ENCODE measurements at regions not wholly inside any gene's neighbourhood (a gene's known extent, or its start where the extent isn't known, plus 50 kb on each side); places are given as distances from the start of the nearest gene placed in this dataset.

- ChIA-PET POLR2A (no interaction called here), CTCF (no interaction called here)
- DNase-seq, result no peak
- no peak for ATAC-seq
- Mint-ChIP-seq H3K4me1 (no peaks in the 10 kb centered on the region), H3K4me3 (no peak overlapping the region), H3K27ac (no peak overlapping the region), H3K36me3 (peaks cover 0 to 9% (median 0%) of the 10 kb centered on the region in 5 donors), H3K27me3 (peaks cover 0 to 39% (median 7%) of the 10 kb centered on the region in 5 donors), H3K9me3 (peaks cover 2 to 50% (median 9%) of the 10 kb centered on the region in 11 donors)
- peaks cover 0 to 5% (median 0%) of the 10 kb centered on the region in 3 experiments for H3K9me3 ChIP-seq (ENCODE audit: control insufficient read depth in 2 of 3, low read length in 3 of 3)
- intact Hi-C loops (cut with micrococcal nuclease), result no loop called here
- no peaks in the 10 kb centered on the region for H3K27me3 ChIP-seq (ENCODE audit: control insufficient read depth in 2 of 2, insufficient read depth in 2 of 2, low read length in 2 of 2)
- H3K27ac ChIP-seq (ENCODE audit: low read depth, low read length), result no peak overlapping the region
- no peaks in the 10 kb centered on the region for H3K36me3 ChIP-seq (ENCODE audit: control insufficient read depth in 2 of 3, insufficient read depth in 3 of 3, low read length in 3 of 3)
- no peak overlapping the region for H3K4me3 ChIP-seq (ENCODE audit: low read length)
- no peaks in the 10 kb centered on the region for H3K4me1 ChIP-seq (ENCODE audit: control insufficient read depth in 2 of 2, insufficient read depth in 2 of 2, low read length in 2 of 2)
Observed at GRCh38 chr2:118599141-118599540, 248.3 kb downstream of the EN1 start.

- DNase-seq (no peak), ATAC-seq (no peak)
- Histone ChIP-seq H3K9me3 (ENCODE audit: control insufficient read depth in 2 of 3, low read length in 3 of 3) (peaks cover 0 to 5% (median 0%) of the 10 kb centered on the region in 3 experiments), H3K4me1 (ENCODE audit: control insufficient read depth in 2 of 2, insufficient read depth in 2 of 2, low read length in 2 of 2) (no peaks in the 10 kb centered on the region), H3K36me3 (ENCODE audit: control insufficient read depth in 2 of 3, insufficient read depth in 3 of 3, low read length in 3 of 3) (no peaks in the 10 kb centered on the region), H3K27me3 (ENCODE audit: control insufficient read depth in 2 of 2, insufficient read depth in 2 of 2, low read length in 2 of 2) (no peaks in the 10 kb centered on the region), H3K27ac (ENCODE audit: low read depth, low read length) (no peak overlapping the region), H3K4me3 (ENCODE audit: low read length) (no peak overlapping the region)
- Mint-ChIP-seq H3K4me1 (no peaks in the 10 kb centered on the region), H3K4me3 (no peak overlapping the region), H3K36me3 (peaks cover 0 to 5% (median 0%) of the 10 kb centered on the region in 5 donors), H3K27ac (no peak overlapping the region), H3K9me3 (peaks cover under 1 to 44% (median 8%) of the 10 kb centered on the region in 11 donors), H3K27me3 (peaks cover 0 to 34% (median 10%) of the 10 kb centered on the region in 5 donors)
- intact Hi-C loops (cut with micrococcal nuclease), result no loop called here
- ChIA-PET CTCF (no interaction called here), POLR2A (no interaction called here)
Observed at GRCh38 chr2:118596620-118597019, 250.8 kb downstream of the EN1 start.

- ATAC-seq, result no peak
- Histone ChIP-seq H3K4me3 (ENCODE audit: low read length) (no peak overlapping the region), H3K36me3 (ENCODE audit: control insufficient read depth in 2 of 3, insufficient read depth in 3 of 3, low read length in 3 of 3) (no peaks in the 10 kb centered on the region), H3K4me1 (ENCODE audit: control insufficient read depth in 2 of 2, insufficient read depth in 2 of 2, low read length in 2 of 2) (no peaks in the 10 kb centered on the region), H3K9me3 (ENCODE audit: control insufficient read depth in 2 of 3, low read length in 3 of 3) (no peaks in the 10 kb centered on the region), H3K27me3 (ENCODE audit: control insufficient read depth in 2 of 2, insufficient read depth in 2 of 2, low read length in 2 of 2) (no peaks in the 10 kb centered on the region), H3K27ac (ENCODE audit: low read depth, low read length) (no peak overlapping the region)
- Mint-ChIP-seq H3K27ac (no peak overlapping the region), H3K36me3 (no peaks in the 10 kb centered on the region), H3K9me3 (peaks cover 0 to 12% (median 3%) of the 10 kb centered on the region in 11 donors), H3K27me3 (peaks cover 0 to 30% (median 10%) of the 10 kb centered on the region in 5 donors), H3K4me1 (no peaks in the 10 kb centered on the region), H3K4me3 (no peak overlapping the region)
- intact Hi-C loops (cut with micrococcal nuclease), result no loop called here
- ChIA-PET CTCF (no interaction called here), POLR2A (no interaction called here)
- no peak for DNase-seq
Observed at GRCh38 chr2:118593257-118593656, 254.2 kb downstream of the EN1 start.

- CTCF ChIA-PET, result interaction anchor here (0.6 kb wide), 1 partner anchor 574 kb away, joined by 5 read pairs; no protein-coding TSS in a partner anchor
- H3K4me3 Mint-ChIP-seq, result no peak overlapping the region
Observed at GRCh38 chr2:118591223-118591622, 256.2 kb downstream of the EN1 start.

GRCh38 chr2:118589721-118590120 is 257.7 kb downstream of the EN1 start:
- H3K36me3 Mint-ChIP-seq, result no peaks in the 10 kb centered on the region
- Histone ChIP-seq H3K27me3 (ENCODE audit: control insufficient read depth in 2 of 2, insufficient read depth in 2 of 2, low read length in 2 of 2) (no peaks in the 10 kb centered on the region), H3K4me1 (ENCODE audit: control insufficient read depth in 2 of 2, insufficient read depth in 2 of 2, low read length in 2 of 2) (no peaks in the 10 kb centered on the region), H3K27ac (ENCODE audit: low read depth, low read length) (no peak overlapping the region), H3K4me3 (ENCODE audit: low read length) (no peak overlapping the region), H3K9me3 (ENCODE audit: control insufficient read depth in 2 of 3, low read length in 3 of 3) (no peaks in the 10 kb centered on the region), H3K36me3 (ENCODE audit: control insufficient read depth in 2 of 3, insufficient read depth in 3 of 3, low read length in 3 of 3) (no peaks in the 10 kb centered on the region)
- H3K27me3 Mint-ChIP-seq, result peaks cover 0 to 24% (median 12%) of the 10 kb centered on the region in 5 donors
- ChIA-PET POLR2A (no interaction called here), CTCF (no interaction called here)
- H3K4me3 Mint-ChIP-seq, result no peak overlapping the region
- peaks cover 0 to 7% (median 0%) of the 10 kb centered on the region in 11 donors for H3K9me3 Mint-ChIP-seq
- intact Hi-C loops (cut with micrococcal nuclease), result no loop called here
- H3K27ac Mint-ChIP-seq, result no peak overlapping the region
- ATAC-seq (no peak), DNase-seq (no peak)
- H3K4me1 Mint-ChIP-seq, result no peaks in the 10 kb centered on the region

More at GRCh38 chr2:118591223-118591622, 256.2 kb downstream of the EN1 start:
- ATAC-seq (no peak), DNase-seq (no peak)
- H3K9me3 ChIP-seq (ENCODE audit: control insufficient read depth in 2 of 3, low read length in 3 of 3), result no peaks in the 10 kb centered on the region
- no peaks in the 10 kb centered on the region for H3K36me3 ChIP-seq (ENCODE audit: control insufficient read depth in 2 of 3, insufficient read depth in 3 of 3, low read length in 3 of 3)
- POLR2A ChIA-PET, result no interaction called here
- intact Hi-C loops (cut with micrococcal nuclease), result no loop called here
- H3K27ac ChIP-seq (ENCODE audit: low read depth, low read length), result no peak overlapping the region
- H3K36me3 Mint-ChIP-seq, result no peaks in the 10 kb centered on the region
- no peak overlapping the region for H3K27ac Mint-ChIP-seq
- H3K27me3 Mint-ChIP-seq, result peaks cover 0 to 27% (median 15%) of the 10 kb centered on the region in 5 donors
- no peaks in the 10 kb centered on the region for H3K4me1 ChIP-seq (ENCODE audit: control insufficient read depth in 2 of 2, insufficient read depth in 2 of 2, low read length in 2 of 2)
- H3K4me3 ChIP-seq (ENCODE audit: low read length), result no peak overlapping the region
- no peaks in the 10 kb centered on the region for H3K27me3 ChIP-seq (ENCODE audit: control insufficient read depth in 2 of 2, insufficient read depth in 2 of 2, low read length in 2 of 2)
- no peaks in the 10 kb centered on the region for H3K4me1 Mint-ChIP-seq
- H3K9me3 Mint-ChIP-seq, result peaks cover 0 to 10% (median 0%) of the 10 kb centered on the region in 11 donors

- ATAC-seq (no peak), DNase-seq (no peak)
- no peak overlapping the region for H3K4me3 ChIP-seq (ENCODE audit: low read length)
- no peaks in the 10 kb centered on the region for H3K27me3 ChIP-seq (ENCODE audit: control insufficient read depth in 2 of 2, insufficient read depth in 2 of 2, low read length in 2 of 2)
- Mint-ChIP-seq H3K27ac (no peak overlapping the region), H3K4me3 (no peak overlapping the region), H3K27me3 (peaks cover 0 to 24% (median 12%) of the 10 kb centered on the region in 5 donors), H3K9me3 (peaks cover 0 to 7% (median 0%) of the 10 kb centered on the region in 11 donors), H3K4me1 (no peaks in the 10 kb centered on the region), H3K36me3 (no peaks in the 10 kb centered on the region)
- no peaks in the 10 kb centered on the region for H3K9me3 ChIP-seq (ENCODE audit: control insufficient read depth in 2 of 3, low read length in 3 of 3)
- intact Hi-C loops (cut with micrococcal nuclease), result no loop called here
- no peaks in the 10 kb centered on the region for H3K4me1 ChIP-seq (ENCODE audit: control insufficient read depth in 2 of 2, insufficient read depth in 2 of 2, low read length in 2 of 2)
- ChIA-PET POLR2A (no interaction called here), CTCF (no interaction called here)
- H3K27ac ChIP-seq (ENCODE audit: low read depth, low read length), result no peak overlapping the region
- H3K36me3 ChIP-seq (ENCODE audit: control insufficient read depth in 2 of 3, insufficient read depth in 3 of 3, low read length in 3 of 3), result no peaks in the 10 kb centered on the region
Observed at GRCh38 chr2:118588850-118589249, 258.6 kb downstream of the EN1 start.

- intact Hi-C loops (cut with micrococcal nuclease), result no loop called here
- Histone ChIP-seq H3K27me3 (ENCODE audit: control insufficient read depth in 2 of 2, insufficient read depth in 2 of 2, low read length in 2 of 2) (no peaks in the 10 kb centered on the region), H3K4me3 (ENCODE audit: low read length) (no peak overlapping the region), H3K9me3 (ENCODE audit: control insufficient read depth in 2 of 3, low read length in 3 of 3) (no peaks in the 10 kb centered on the region), H3K4me1 (ENCODE audit: control insufficient read depth in 2 of 2, insufficient read depth in 2 of 2, low read length in 2 of 2) (no peaks in the 10 kb centered on the region), H3K27ac (ENCODE audit: low read depth, low read length) (no peak overlapping the region), H3K36me3 (ENCODE audit: control insufficient read depth in 2 of 3, insufficient read depth in 3 of 3, low read length in 3 of 3) (no peaks in the 10 kb centered on the region)
- Mint-ChIP-seq H3K36me3 (no peaks in the 10 kb centered on the region), H3K27ac (no peak overlapping the region), H3K27me3 (peaks cover 0 to 24% (median 17%) of the 10 kb centered on the region in 5 donors), H3K9me3 (peaks cover 0 to 6% (median 0%) of the 10 kb centered on the region in 11 donors), H3K4me1 (no peaks in the 10 kb centered on the region), H3K4me3 (no peak overlapping the region)
- ChIA-PET POLR2A (no interaction called here), CTCF (no interaction called here)
- DNase-seq (no peak), ATAC-seq (no peak)
Observed at GRCh38 chr2:118586312-118586711, 261.1 kb downstream of the EN1 start.

All from naive thymus-derived CD4-positive, alpha-beta T cell (primary cell).